ENCODE measurements at regions not wholly inside any gene's neighbourhood (a gene's known extent, or its start where the extent isn't known, plus 50 kb on each side); places are given as distances from the start of the nearest gene placed in this dataset.

GRCh38 chr5:6302075-6302474 lies 76.3 kb downstream of the MED10 start:
- Histone ChIP-seq H3F3A (ENCODE audit: insufficient read depth, low read length) (no peaks in the 10 kb centered on the region), H4K20me1 (ENCODE audit: insufficient read depth, low read length) (no peaks in the 10 kb centered on the region), H3K27me3 (replicated peaks; ENCODE audit: insufficient read depth, low read length) (no peaks in the 10 kb centered on the region), H3K27ac (ENCODE audit: low read length) (no peak overlapping the region), H2AFZ (ENCODE audit: low read length) (no peak overlapping the region), H3K4me2 (ENCODE audit: low read depth, low read length) (no peak overlapping the region), H3K9me3 (replicated peaks; ENCODE audit: insufficient read depth, low read length) (no peaks in the 10 kb centered on the region), H3K9ac (ENCODE audit: low read length) (no peak overlapping the region), H3K79me2 (ENCODE audit: low read length) (no peaks in the 10 kb centered on the region), H3K4me1 (ENCODE audit: low read length) (no peaks in the 10 kb centered on the region), H3K9me2 (replicated peaks; ENCODE audit: insufficient read depth, low read length) (no peaks in the 10 kb centered on the region), H3K36me3 (replicated peaks; ENCODE audit: insufficient read depth, low read length) (no peaks in the 10 kb centered on the region), H3K4me3 (ENCODE audit: low read length) (no peak overlapping the region)
- DNase-seq, result no peak
- TF ChIP-seq EZH2 (optimal IDR thresholded peaks at IDR 0.05; ENCODE audit: low read depth, low read length), result no peak
- no peak for TF ChIP-seq EZH2phosphoT487 (IDR thresholded peaks at IDR 0.05; ENCODE audit: low read length)
- no peak for TF ChIP-seq CTCF (IDR thresholded peaks at IDR 0.05; ENCODE audit: low read length)

GRCh38 chr5:6296524-6296923 lies 81.8 kb downstream of the MED10 start:
- Histone ChIP-seq H3K79me2 (ENCODE audit: low read length) (no peaks in the 10 kb centered on the region), H3K4me1 (ENCODE audit: low read length) (no peaks in the 10 kb centered on the region), H2AFZ (ENCODE audit: low read length) (no peak overlapping the region), H3K4me2 (ENCODE audit: low read depth, low read length) (no peak overlapping the region), H3K4me3 (ENCODE audit: low read length) (no peak overlapping the region), H3K27me3 (replicated peaks; ENCODE audit: insufficient read depth, low read length) (no peaks in the 10 kb centered on the region), H4K20me1 (ENCODE audit: insufficient read depth, low read length) (no peaks in the 10 kb centered on the region), H3K27ac (ENCODE audit: low read length) (no peak overlapping the region), H3F3A (ENCODE audit: insufficient read depth, low read length) (no peaks in the 10 kb centered on the region), H3K9me3 (replicated peaks; ENCODE audit: insufficient read depth, low read length) (no peaks in the 10 kb centered on the region), H3K36me3 (replicated peaks; ENCODE audit: insufficient read depth, low read length) (no peaks in the 10 kb centered on the region), H3K9ac (ENCODE audit: low read length) (no peak overlapping the region), H3K9me2 (replicated peaks; ENCODE audit: insufficient read depth, low read length) (no peaks in the 10 kb centered on the region)
- TF ChIP-seq EZH2 (optimal IDR thresholded peaks at IDR 0.05; ENCODE audit: low read depth, low read length) (no peak), CTCF (IDR thresholded peaks at IDR 0.05; ENCODE audit: low read length) (no peak), EZH2phosphoT487 (IDR thresholded peaks at IDR 0.05; ENCODE audit: low read length) (no peak)
- no peak for DNase-seq

- H4K20me1 ChIP-seq (ENCODE audit: insufficient read depth, low read length), result no peaks in the 10 kb centered on the region
- H2AFZ ChIP-seq (ENCODE audit: low read length), result no peak overlapping the region
- no peak overlapping the region for H3K27ac ChIP-seq (ENCODE audit: low read length)
- no peaks in the 10 kb centered on the region for H3K27me3 ChIP-seq (replicated peaks; ENCODE audit: insufficient read depth, low read length)
- no peak overlapping the region for H3K4me3 ChIP-seq (ENCODE audit: low read length)
- H3K9me3 ChIP-seq (replicated peaks; ENCODE audit: insufficient read depth, low read length), result no peaks in the 10 kb centered on the region
- no peak overlapping the region for H3K4me2 ChIP-seq (ENCODE audit: low read depth, low read length)
- no peaks in the 10 kb centered on the region for H3K4me1 ChIP-seq (ENCODE audit: low read length)
- H3K36me3 ChIP-seq (replicated peaks; ENCODE audit: insufficient read depth, low read length), result no peaks in the 10 kb centered on the region
- no peak overlapping the region for H3K9ac ChIP-seq (ENCODE audit: low read length)
- DNase-seq, result peak; percentile 67
- no peaks in the 10 kb centered on the region for H3K9me2 ChIP-seq (replicated peaks; ENCODE audit: insufficient read depth, low read length)
- TF ChIP-seq EZH2 (optimal IDR thresholded peaks at IDR 0.05; ENCODE audit: low read depth, low read length) (no peak), EZH2phosphoT487 (IDR thresholded peaks at IDR 0.05; ENCODE audit: low read length) (no peak), CTCF (IDR thresholded peaks at IDR 0.05; ENCODE audit: low read length) (peak; percentile 60)
- no peaks in the 10 kb centered on the region for H3K79me2 ChIP-seq (ENCODE audit: low read length)
- H3F3A ChIP-seq (ENCODE audit: insufficient read depth, low read length), result no peaks in the 10 kb centered on the region
These were observed 86.4 kb downstream of the MED10 start for GRCh38 chr5:6291961-6292360.

All from MM.1S (cell line).